ENCODE measurements at regions not wholly inside any gene's neighbourhood (a gene's known extent, or its start where the extent isn't known, plus 50 kb on each side); places are given as distances from the start of the nearest gene placed in this dataset.
"Not testable (repeated sequence)": the region's sequence is repeated elsewhere in the genome, so short reads cannot be mapped to it uniquely, and the experiment has no call there.

- no peak for DNase-seq
Measured at GRCh38 chr20:11145616-11146015, 471.8 kb upstream of the JAG1 start.

- DNase-seq = peak; percentile 49
Measured at GRCh38 chr20:11153819-11154218, 480.0 kb upstream of the JAG1 start.

- DNase-seq = no peak
Measured at GRCh38 chr20:11155156-11155756, 481.5 kb upstream of the JAG1 start.

- no peak for DNase-seq
Measured at GRCh38 chr20:11156922-11157321, 483.1 kb upstream of the JAG1 start.

GRCh38 chr20:11158146-11158545, 484.3 kb upstream of the JAG1 start:
- DNase-seq = no peak

GRCh38 chr20:11158589-11158988, 484.8 kb upstream of the JAG1 start:
- DNase-seq = no peak

GRCh38 chr20:11159728-11160127, 485.9 kb upstream of the JAG1 start:
- DNase-seq = peak; percentile 72

GRCh38 chr20:11162026-11162775, 488.4 kb upstream of the JAG1 start:
- no peak for DNase-seq

- no peak for DNase-seq
Measured at GRCh38 chr20:11165789-11166188, 492.0 kb upstream of the JAG1 start.

GRCh38 chr20:11166712-11167111, 492.9 kb upstream of the JAG1 start:
- DNase-seq = no peak

- DNase-seq = peak; percentile 33
Measured at GRCh38 chr20:11168026-11168425, 494.2 kb upstream of the JAG1 start.

- DNase-seq = no peak
Measured at GRCh38 chr20:11170025-11170424, 496.2 kb upstream of the JAG1 start.

- DNase-seq = peak; percentile 64
Measured at GRCh38 chr20:11170565-11170964, 496.8 kb upstream of the JAG1 start.

GRCh38 chr20:11172881-11173280, 499.1 kb upstream of the JAG1 start:
- no peak for DNase-seq

GRCh38 chr20:11173916-11174315, 500.1 kb upstream of the JAG1 start:
- DNase-seq = peak; percentile 82

GRCh38 chr20:11174861-11175260, 501.1 kb upstream of the JAG1 start:
- no peak for DNase-seq

- no peak for DNase-seq
Measured at GRCh38 chr20:11176431-11176830, 502.6 kb upstream of the JAG1 start.

- DNase-seq = peak; percentile 67
Measured at GRCh38 chr20:11178946-11179654, 505.3 kb upstream of the JAG1 start.

- no peak for DNase-seq
Measured at GRCh38 chr20:11180186-11180585, 506.4 kb upstream of the JAG1 start.

- not testable (repeated sequence) for DNase-seq
Measured at GRCh38 chr20:11181129-11181528, 507.3 kb upstream of the JAG1 start.

- DNase-seq = no peak
Measured at GRCh38 chr20:11181966-11182365, 508.2 kb upstream of the JAG1 start.

GRCh38 chr20:11182720-11183119, 508.9 kb upstream of the JAG1 start:
- no peak for DNase-seq

- no peak for DNase-seq
Measured at GRCh38 chr20:11186301-11187008, 512.7 kb upstream of the JAG1 start.
